ENCODE measurements at regions not wholly inside any gene's neighbourhood (a gene's known extent, or its start where the extent isn't known, plus 50 kb on each side); places are given as distances from the start of the nearest gene placed in this dataset.

DNA sequence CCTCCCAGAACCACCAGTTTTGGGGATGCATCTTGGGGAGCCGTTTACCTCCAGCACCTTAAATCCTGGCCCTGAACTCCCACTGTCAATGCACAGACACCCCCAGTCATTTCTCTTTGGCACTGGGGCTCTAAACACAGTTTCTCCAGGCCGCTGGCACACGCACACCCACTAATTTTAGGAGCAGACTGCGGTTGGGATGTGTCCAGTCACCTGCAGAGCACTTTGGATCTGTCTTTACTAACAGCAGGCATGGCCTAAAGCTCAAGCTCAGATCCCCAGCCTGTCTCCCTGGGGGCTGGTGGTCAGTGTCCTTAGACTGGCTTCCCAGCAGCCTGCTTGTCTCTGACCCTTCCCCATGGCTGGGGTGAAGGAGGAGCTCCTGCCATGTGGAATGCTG lies 49.9 kb downstream of the SYNE3 start:
- H3K4me3 Mint-ChIP-seq = no peak overlapping the region
- H3K9me3 Mint-ChIP-seq = no peaks in the 10 kb centered on the region
- no peaks in the 10 kb centered on the region for H3K27me3 Mint-ChIP-seq
- H3K36me3 Mint-ChIP-seq = peaks cover 4% of the 10 kb centered on the region
- H3K4me1 Mint-ChIP-seq = peaks cover 23 to 26% (median 25%) of the 10 kb centered on the region in 3 donors
- H3K27ac Mint-ChIP-seq = peak overlapping the region in 1 of 3 donors; percentile 23

DNA sequence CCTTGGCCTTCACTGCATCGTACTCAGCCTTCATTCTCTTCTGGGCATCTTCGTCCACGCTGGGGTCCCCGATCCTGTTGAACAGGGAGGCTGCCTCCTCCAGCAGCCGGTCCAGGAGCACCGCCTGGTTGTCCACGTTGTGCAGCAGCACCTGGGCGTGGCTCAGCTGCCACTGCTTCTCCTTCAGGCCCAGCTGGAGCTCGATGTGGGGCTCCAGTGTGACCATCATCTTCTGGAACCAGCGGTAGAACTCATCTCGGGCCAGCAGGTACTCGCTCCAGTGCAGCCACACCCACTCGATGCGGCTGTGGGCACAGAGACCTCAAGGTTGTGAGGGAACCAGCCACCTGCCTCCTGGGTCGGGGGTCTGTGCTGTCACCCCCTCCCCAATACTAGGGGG lies 50.5 kb downstream of the SYNE3 start:
- no peaks in the 10 kb centered on the region for H3K27me3 Mint-ChIP-seq
- peak overlapping the region in 1 of 3 donors; percentile 55 for H3K27ac Mint-ChIP-seq
- H3K36me3 Mint-ChIP-seq = peaks cover 6% of the 10 kb centered on the region
- H3K4me1 Mint-ChIP-seq = peaks cover 23 to 26% (median 23%) of the 10 kb centered on the region in 3 donors
- H3K9me3 Mint-ChIP-seq = no peaks in the 10 kb centered on the region
- H3K4me3 Mint-ChIP-seq = no peak overlapping the region

DNA sequence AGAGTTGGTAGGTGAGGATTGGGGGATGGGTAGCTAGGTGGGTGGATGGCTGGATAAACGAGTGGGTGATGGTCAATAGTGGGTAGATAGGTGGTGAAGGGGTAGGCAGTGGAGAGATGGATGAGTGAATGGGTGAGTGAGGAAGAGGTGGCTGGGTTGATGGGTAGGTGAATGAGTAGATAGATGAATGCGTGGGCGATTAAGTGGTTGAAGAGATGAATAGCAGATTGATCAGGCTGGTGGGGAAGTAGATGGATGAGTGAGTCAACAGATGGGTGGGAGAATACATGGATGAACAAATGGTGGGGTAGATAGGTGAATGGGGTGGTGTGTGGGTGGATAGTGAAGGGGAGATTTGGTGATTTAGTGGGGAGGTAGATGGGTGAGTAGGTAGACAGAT lies 51.1 kb downstream of the SYNE3 start:
- Mint-ChIP-seq H3K9me3 (no peaks in the 10 kb centered on the region), H3K4me1 (peaks cover 23 to 26% (median 23%) of the 10 kb centered on the region in 3 donors), H3K27me3 (no peaks in the 10 kb centered on the region), H3K4me3 (peak overlapping the region in 1 of 4 donors; percentile 55), H3K27ac (peak overlapping the region in 2 of 3 donors; percentile 55 to 95), H3K36me3 (peaks cover 6% of the 10 kb centered on the region)

DNA sequence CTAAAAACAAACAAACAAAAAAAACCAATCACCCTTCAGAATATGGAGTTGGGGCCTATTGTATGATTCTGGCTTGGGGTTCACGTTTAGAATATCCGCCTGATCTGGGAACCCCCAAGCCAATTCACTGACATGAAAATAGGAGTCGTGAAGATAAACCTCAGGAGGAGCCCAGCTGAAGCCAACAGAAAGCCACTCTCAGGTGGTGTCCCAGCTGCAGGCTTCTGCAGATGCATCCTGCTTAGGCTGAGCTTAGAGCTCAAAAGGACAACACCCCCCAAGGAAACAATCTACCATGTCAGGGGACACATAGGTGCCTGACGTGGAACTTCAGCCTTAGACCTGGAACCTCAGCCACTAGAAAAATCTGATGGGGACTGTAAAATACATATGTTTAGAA lies 51.9 kb downstream of the SYNE3 start:
- Mint-ChIP-seq H3K9me3 (no peaks in the 10 kb centered on the region), H3K27me3 (no peaks in the 10 kb centered on the region), H3K27ac (peak overlapping the region; percentile 94 to 96 (median 95)), H3K4me1 (peaks cover 23 to 26% (median 25%) of the 10 kb centered on the region in 3 donors), H3K36me3 (peaks cover 4% of the 10 kb centered on the region), H3K4me3 (peak overlapping the region; percentile 42 to 74 (median 45))

DNA sequence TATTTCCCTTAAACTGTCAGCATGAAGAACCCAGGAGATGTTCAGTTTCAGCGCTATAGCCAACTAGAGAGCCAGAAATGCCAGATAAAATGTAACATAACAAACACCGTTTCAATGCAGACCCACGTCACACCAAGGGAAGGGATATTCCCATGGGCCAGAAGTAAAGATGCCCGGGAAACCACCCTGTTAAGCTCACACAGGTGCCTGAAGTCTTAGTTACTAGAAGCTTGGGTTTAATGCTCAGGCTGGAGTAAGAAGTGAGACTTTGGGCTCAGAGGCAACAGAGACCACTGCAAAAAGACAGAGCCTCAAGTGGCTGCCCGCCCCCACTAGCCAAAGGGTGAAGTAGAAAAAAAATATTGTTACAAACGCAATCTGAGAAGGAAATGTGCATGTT lies 52.3 kb downstream of the SYNE3 start:
- Mint-ChIP-seq H3K9me3 (no peaks in the 10 kb centered on the region), H3K36me3 (peaks cover 4% of the 10 kb centered on the region), H3K4me1 (peaks cover 25 to 26% (median 25%) of the 10 kb centered on the region in 3 donors), H3K4me3 (peak overlapping the region in 3 of 4 donors; percentile 42 to 74 (median 42)), H3K27ac (peak overlapping the region; percentile 94 to 96 (median 95)), H3K27me3 (no peaks in the 10 kb centered on the region)

DNA sequence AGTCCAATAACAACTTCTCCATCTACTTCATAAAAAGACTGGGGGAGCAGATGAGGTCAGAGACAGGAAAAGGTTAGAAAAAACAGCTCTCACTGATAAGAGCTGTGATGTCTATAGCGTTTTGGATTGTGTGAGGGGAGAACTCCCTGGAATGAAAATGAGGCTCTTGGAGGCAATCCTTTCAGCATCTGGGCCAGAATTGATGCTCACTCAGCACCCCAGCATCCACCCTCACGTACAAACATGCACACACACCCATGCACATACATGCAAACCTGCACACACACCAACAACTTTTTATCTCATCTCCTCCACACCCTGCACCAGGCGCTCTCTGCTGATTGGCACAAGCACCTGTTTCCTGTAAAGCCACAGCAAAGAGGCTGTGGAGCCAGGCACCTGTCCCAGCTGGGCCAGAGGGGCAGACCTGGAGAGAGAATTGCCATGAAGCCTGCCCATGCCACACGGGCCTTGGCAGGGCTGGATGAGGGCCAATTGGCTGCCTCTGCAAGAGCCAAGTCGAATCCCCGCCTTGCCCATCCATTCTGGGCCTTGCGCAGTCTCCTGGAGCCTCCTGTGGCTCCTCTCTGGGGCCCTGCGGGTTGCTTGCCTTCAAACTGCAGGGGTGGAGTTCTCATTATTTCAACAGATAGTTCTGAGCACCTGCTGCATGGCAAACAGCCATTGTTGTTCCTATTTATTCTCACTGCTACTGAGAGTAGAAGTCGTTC lies 53.1 kb downstream of the SYNE3 start:
- H3K4me3 Mint-ChIP-seq = peak overlapping the region; percentile 42 to 74 (median 64)
- no peaks in the 10 kb centered on the region for H3K27me3 Mint-ChIP-seq
- peak overlapping the region; percentile 94 to 96 (median 95) for H3K27ac Mint-ChIP-seq
- no peaks in the 10 kb centered on the region for H3K9me3 Mint-ChIP-seq
- peaks cover 4% of the 10 kb centered on the region for H3K36me3 Mint-ChIP-seq
- peaks cover 26 to 32% (median 27%) of the 10 kb centered on the region in 3 donors for H3K4me1 Mint-ChIP-seq

DNA sequence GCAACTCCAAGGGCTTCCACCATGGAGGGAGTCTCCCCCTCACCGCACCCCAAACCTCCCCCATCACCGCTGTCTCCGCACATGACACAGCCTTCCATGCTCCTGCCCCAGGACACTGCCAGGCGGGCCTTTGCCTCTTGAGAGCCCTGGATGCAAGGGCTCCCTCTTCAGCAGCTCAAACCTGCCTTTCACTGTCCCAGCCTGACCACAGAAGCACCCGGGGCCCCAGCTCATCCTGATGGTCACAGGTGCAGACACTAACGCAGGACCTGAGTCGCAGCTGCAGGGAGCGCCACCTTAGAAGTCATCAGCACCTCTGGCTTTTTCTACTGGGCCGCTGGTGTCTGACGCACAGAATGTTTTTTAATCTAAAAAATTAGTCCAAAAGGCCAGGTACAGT lies 54.0 kb downstream of the SYNE3 start:
- Mint-ChIP-seq H3K9me3 (no peaks in the 10 kb centered on the region), H3K27ac (peak overlapping the region; percentile 94 to 96 (median 95)), H3K4me1 (peaks cover 29 to 32% (median 31%) of the 10 kb centered on the region in 3 donors), H3K4me3 (peak overlapping the region in 2 of 4 donors; percentile 67 to 74), H3K36me3 (peaks cover 4% of the 10 kb centered on the region), H3K27me3 (no peaks in the 10 kb centered on the region)

DNA sequence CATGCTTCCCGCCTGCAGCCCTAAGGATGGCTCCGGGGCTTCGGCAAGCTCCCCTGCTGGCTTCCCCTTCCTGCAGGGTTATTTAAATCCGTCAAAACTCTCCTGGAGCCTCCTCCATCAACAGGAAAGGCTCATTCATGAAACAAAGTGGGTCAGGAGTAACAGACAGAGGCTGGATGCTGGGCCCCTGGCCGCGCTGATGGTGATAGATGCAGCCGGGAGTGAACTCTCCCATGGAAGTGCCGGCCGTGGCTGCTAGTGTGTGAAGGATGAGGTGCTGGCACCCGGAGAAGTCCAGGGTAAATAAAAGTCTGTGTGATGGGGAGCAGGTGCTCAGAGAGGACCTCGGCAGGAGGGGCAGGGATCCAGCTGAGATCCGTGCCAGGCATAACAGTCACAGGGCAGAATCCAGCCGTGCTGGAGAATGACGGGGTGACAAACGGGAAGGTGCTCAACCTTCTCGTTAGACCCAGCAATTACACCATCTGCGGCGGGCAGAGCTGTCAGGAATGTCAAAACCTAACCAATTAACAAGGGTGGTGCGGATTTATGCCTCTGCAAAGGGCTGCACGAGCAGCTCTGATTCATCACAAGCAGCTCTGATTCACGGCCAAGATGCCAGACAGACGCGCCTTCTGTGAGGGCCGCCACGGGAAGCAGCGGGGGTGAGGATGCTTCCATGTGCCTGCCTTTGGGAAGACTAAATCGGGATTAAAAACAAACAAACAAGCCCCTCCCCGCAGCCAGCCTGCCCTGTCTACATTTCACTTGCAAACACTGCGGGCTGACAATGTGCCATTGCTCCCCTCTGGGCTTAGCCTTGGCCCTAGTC lies 55.6 kb downstream of the SYNE3 start:
- H3K27ac Mint-ChIP-seq = peak overlapping the region in 1 of 3 donors; percentile 53
- H3K36me3 Mint-ChIP-seq = peaks cover 4% of the 10 kb centered on the region
- H3K4me3 Mint-ChIP-seq = no peak overlapping the region
- H3K4me1 Mint-ChIP-seq = peaks cover 33 to 39% (median 34%) of the 10 kb centered on the region in 3 donors
- no peaks in the 10 kb centered on the region for H3K27me3 Mint-ChIP-seq
- no peaks in the 10 kb centered on the region for H3K9me3 Mint-ChIP-seq

DNA sequence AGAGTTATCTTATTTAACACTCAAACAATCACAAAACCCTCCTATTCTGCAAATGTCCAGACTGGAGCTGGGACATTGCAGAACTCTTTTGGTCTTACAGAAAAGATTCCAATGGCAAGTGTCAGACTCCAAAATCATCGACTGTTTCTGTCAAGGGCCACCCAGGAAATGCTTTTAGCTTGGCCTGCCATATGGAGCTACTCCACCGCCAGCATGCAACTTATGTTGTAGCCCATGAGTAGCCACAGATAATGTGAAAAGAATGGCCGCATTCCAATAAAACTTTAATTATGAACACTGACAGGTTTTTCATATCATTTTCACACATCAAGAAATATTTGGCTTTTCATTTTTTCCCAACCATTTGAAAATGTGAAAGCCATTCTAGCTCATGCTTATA lies 57.5 kb downstream of the SYNE3 start:
- Mint-ChIP-seq H3K4me1 (peaks cover 18 to 27% (median 21%) of the 10 kb centered on the region in 3 donors), H3K27ac (peak overlapping the region in 1 of 3 donors; percentile 80), H3K27me3 (no peaks in the 10 kb centered on the region), H3K4me3 (no peak overlapping the region), H3K36me3 (peaks cover 1% of the 10 kb centered on the region), H3K9me3 (no peaks in the 10 kb centered on the region)

DNA sequence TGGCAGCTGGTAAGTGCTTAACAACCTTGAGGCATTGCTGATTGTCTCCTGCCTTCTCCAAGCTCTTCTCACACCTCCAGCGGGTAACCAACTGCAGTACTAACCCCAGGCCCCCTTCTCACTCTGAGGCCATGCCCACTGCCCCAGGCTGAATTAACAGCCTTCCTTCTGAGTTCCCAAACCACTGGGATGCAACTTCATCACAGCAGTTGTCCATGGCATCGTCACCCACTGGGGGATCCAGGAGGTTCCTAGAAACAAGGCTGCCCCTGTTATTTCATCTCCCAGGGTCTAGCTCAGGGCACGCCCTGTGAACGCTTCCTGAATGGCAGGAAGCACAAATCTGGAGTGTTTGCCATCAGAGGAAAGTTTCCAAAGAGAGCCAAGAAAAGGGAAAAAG lies 58.0 kb downstream of the SYNE3 start:
- H3K4me3 Mint-ChIP-seq = peak overlapping the region in 1 of 4 donors; percentile 26
- H3K9me3 Mint-ChIP-seq = no peaks in the 10 kb centered on the region
- H3K4me1 Mint-ChIP-seq = peaks cover 14 to 23% (median 16%) of the 10 kb centered on the region in 3 donors
- peak overlapping the region in 2 of 3 donors; percentile 80 to 97 for H3K27ac Mint-ChIP-seq
- no peaks in the 10 kb centered on the region for H3K27me3 Mint-ChIP-seq
- peaks cover 1% of the 10 kb centered on the region for H3K36me3 Mint-ChIP-seq

DNA sequence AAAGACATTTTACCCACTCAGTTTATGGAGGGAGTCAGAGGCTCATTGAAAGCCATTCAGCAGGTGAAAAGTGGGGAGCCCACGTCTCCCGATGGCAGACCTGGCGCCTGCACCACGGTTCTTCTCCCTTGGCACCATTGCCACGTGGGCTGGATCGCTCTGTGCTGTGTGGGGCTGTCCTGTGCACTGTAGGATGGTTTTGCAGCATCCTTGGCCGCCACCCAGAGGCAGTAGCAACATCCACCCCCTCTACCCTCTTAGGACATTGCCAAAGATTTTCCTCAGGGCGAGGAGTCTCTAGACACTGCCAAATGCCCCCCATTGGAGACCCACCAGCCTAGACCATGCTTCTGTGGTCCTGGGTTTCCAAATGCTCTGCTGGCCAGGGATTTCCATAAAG lies 60.2 kb downstream of the SYNE3 start:
- Mint-ChIP-seq H3K27ac (peak overlapping the region in 1 of 3 donors; percentile 88), H3K9me3 (no peaks in the 10 kb centered on the region), H3K4me3 (no peak overlapping the region), H3K27me3 (no peaks in the 10 kb centered on the region), H3K4me1 (peaks cover 10 to 16% (median 11%) of the 10 kb centered on the region in 3 donors), H3K36me3 (peaks cover 1% of the 10 kb centered on the region)

DNA sequence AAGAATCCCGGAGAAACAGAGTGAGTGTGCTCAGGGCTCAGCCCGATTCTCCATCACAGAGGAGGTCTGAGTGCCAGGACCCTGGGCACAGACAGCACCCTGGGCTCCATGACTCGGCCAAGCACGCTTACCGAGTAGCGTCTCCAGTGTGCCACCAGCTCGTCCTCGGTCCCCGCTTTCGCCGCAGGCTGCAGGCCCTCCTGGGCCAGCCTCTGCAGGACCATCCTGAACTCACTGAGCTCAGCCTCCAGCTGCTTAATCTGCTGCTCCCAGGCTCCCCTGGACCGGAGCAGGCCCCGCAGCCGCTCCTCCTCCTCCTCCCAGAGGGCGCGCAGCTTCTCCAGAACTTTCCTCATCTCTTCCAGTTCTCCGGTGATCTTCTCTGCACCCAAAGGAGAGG lies 61.2 kb downstream of the SYNE3 start:
- H3K27ac Mint-ChIP-seq = no peak overlapping the region
- H3K4me1 Mint-ChIP-seq = peaks cover 8 to 16% (median 11%) of the 10 kb centered on the region in 3 donors
- no peaks in the 10 kb centered on the region for H3K9me3 Mint-ChIP-seq
- peaks cover 2% of the 10 kb centered on the region for H3K36me3 Mint-ChIP-seq
- no peaks in the 10 kb centered on the region for H3K27me3 Mint-ChIP-seq
- no peak overlapping the region for H3K4me3 Mint-ChIP-seq

DNA sequence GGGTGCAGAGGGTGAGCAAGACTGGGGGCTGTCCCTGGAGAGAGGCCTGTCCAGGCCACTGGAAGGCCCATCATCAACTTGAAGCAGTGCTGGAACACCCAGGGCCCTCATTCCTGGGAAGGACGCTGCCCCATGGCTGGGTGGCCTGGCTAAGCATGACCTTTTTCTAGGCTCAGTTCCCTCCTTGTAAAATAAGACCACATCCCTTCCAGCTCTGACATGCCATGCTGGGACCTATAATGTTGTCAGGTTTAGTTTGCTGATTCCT lies 62.8 kb downstream of the SYNE3 start:
- peaks cover 8 to 10% (median 8%) of the 10 kb centered on the region in 3 donors for H3K4me1 Mint-ChIP-seq
- no peak overlapping the region for H3K27ac Mint-ChIP-seq
- no peaks in the 10 kb centered on the region for H3K27me3 Mint-ChIP-seq
- H3K4me3 Mint-ChIP-seq = no peak overlapping the region
- peaks cover 2% of the 10 kb centered on the region for H3K36me3 Mint-ChIP-seq
- H3K9me3 Mint-ChIP-seq = no peaks in the 10 kb centered on the region

DNA sequence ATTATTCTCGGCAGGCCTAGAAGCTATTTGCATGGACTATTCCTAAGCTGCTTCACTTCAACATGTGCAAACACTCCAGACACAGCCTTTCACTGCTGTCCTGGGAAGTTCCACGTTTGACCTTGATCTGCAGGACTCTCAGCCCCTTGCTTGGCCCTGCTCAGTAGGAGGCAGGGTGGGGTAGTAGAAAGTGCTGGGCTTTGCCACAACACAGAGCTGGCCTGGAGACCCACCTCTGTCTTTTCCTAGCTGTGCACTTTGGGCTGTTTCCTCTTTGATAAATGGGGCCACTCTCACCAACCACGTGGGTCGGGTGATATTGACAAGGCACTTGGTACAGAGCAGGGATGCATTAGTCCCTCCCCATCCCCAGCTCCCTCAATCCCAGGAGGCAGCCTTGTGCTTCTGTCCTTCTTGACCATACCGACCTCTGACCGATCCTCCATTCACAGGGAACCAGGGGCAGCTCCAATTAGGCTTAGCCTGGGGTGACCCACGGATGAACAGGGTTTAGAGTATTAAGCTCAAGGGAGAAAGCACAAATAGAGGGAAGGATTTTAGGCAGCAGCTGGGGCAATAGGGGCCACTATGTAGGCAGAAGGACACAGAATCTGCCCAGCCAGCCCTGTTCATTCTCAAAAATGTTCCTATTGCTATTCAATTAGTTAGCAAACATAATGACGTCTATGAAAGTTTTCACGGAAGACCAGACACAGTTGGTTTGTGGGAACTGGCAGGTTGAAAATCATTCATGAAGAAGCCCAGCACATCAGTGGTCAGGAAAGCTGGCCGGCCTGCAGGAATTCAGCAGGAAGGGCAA lies 63.3 kb downstream of the SYNE3 start:
- H3K27ac Mint-ChIP-seq = peak overlapping the region in 1 of 3 donors; percentile 50
- H3K4me1 Mint-ChIP-seq = peaks cover 7 to 8% (median 7%) of the 10 kb centered on the region in 3 donors
- H3K9me3 Mint-ChIP-seq = no peaks in the 10 kb centered on the region
- H3K36me3 Mint-ChIP-seq = peaks cover 2% of the 10 kb centered on the region
- no peak overlapping the region for H3K4me3 Mint-ChIP-seq
- no peaks in the 10 kb centered on the region for H3K27me3 Mint-ChIP-seq

Data from IgD-negative memory B cell (primary cell).